GM12865 (cell line): ENCODE measurements at regions not wholly inside any gene's neighbourhood (a gene's known extent, or its start where the extent isn't known, plus 50 kb on each side); places are given as distances from the start of the nearest gene placed in this dataset.

Source experiments
- DNase-seq: peaks from one replicate; pipeline ENCODE4 v3.0.0; 2010; ENCODE audit warnings: low read depth
- H3K4me3 ChIP-seq: 2 replicates; pipeline ENCODE4 v1.5.1; 2011; ENCODE audit warnings: mild to moderate bottlenecking, low read depth, low read length, control low read depth
- CTCF ChIP-seq: IDR thresholded peaks from 2 replicates; pipeline ENCODE4 v1.5.1; 2011; ENCODE audit warnings: low read length, control low read depth, low read depth, inconsistent platforms; ENCODE audit not compliant: insufficient read depth; ENCODE audit errors: missing control alignments

- DNase-seq, result no peak
- TF ChIP-seq CTCF, result no peak
- no peak overlapping the region for H3K4me3 ChIP-seq
These were observed 368.7 kb downstream of the METTL15 start for GRCh38 chr11:28476864-28477263.

- no peak for TF ChIP-seq CTCF
- no peak for DNase-seq
- no peak overlapping the region for H3K4me3 ChIP-seq
These were observed 367.9 kb downstream of the METTL15 start for GRCh38 chr11:28476049-28476448.

- DNase-seq, result no peak
- H3K4me3 ChIP-seq, result no peak overlapping the region
- TF ChIP-seq CTCF, result no peak
These were observed 364.7 kb downstream of the METTL15 start for GRCh38 chr11:28472904-28473303.

- TF ChIP-seq CTCF, result no peak
- no peak for DNase-seq
- no peak overlapping the region for H3K4me3 ChIP-seq
These were observed 363.3 kb downstream of the METTL15 start for GRCh38 chr11:28471537-28471936.

GRCh38 chr11:28470180-28470579 is 362.0 kb downstream of the METTL15 start:
- no peak for DNase-seq
- no peak overlapping the region for H3K4me3 ChIP-seq
- TF ChIP-seq CTCF, result no peak

- TF ChIP-seq CTCF, result no peak
- no peak overlapping the region for H3K4me3 ChIP-seq
- no peak for DNase-seq
These were observed 358.3 kb downstream of the METTL15 start for GRCh38 chr11:28466506-28466905.

- TF ChIP-seq CTCF, result no peak
- no peak overlapping the region for H3K4me3 ChIP-seq
- no peak for DNase-seq
These were observed 356.2 kb downstream of the METTL15 start for GRCh38 chr11:28464252-28464867.
